ENCODE measurements at regions not wholly inside any gene's neighbourhood (a gene's known extent, or its start where the extent isn't known, plus 50 kb on each side); places are given as distances from the start of the nearest gene placed in this dataset.

DNA sequence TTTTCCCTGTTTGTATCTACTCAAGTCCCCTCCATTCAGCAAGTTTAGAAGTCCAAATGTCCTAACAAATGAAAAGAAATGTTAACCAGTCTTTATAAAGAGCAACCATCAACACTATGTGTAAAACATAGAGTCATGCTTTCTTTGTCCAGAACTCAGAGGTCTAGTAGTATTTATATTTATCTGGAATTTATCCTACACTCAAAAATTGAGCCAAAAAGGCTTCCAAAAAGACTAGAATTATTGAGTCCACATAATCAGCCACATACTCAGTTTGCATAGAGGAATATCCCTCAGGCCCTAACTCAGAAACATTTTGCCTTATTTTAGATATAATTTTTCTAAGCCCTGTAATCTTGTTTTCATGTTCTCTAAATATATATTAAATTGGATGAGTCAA is 455.0 kb downstream of the COL12A1 start:
- no peak overlapping the region for H3K4me3 ChIP-seq (ENCODE audit: control insufficient read depth, low read depth, low read length)
- TF ChIP-seq CTCF (conservative IDR thresholded peaks at IDR 0.05; ENCODE audit: control insufficient read depth, insufficient read depth, low read depth, low read length): no peak
- no peak for DNase-seq (ENCODE audit: low read depth)

- DNase-seq (ENCODE audit: low read depth): no peak
- no peak for TF ChIP-seq CTCF (conservative IDR thresholded peaks at IDR 0.05; ENCODE audit: control insufficient read depth, insufficient read depth, low read depth, low read length)
- H3K4me3 ChIP-seq (ENCODE audit: control insufficient read depth, low read depth, low read length): no peak overlapping the region
These were observed 456.4 kb downstream of the COL12A1 start for GRCh38 chr6:74749211-74750147.

DNA sequence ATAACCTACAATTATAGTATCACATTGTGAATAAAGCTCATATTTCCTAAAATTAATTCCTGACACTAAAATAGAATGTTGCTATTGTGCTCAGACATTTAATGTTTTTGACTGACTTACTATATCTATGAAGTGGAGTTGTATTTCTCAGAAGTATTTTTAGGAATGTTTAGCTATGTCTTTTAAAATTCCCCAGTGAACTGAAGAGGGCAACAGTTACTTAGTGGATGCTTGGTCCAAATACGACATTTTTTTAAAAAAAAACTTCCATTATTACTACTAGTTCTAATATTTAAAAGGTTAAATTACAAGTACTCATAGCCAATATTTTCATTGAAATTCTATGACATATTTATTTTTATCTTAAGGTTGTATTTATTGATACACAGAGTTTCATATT is 460.2 kb downstream of the COL12A1 start:
- no peak for DNase-seq (ENCODE audit: low read depth)
- no peak overlapping the region for H3K4me3 ChIP-seq (ENCODE audit: control insufficient read depth, low read depth, low read length)
- no peak for TF ChIP-seq CTCF (conservative IDR thresholded peaks at IDR 0.05; ENCODE audit: control insufficient read depth, insufficient read depth, low read depth, low read length)

DNA sequence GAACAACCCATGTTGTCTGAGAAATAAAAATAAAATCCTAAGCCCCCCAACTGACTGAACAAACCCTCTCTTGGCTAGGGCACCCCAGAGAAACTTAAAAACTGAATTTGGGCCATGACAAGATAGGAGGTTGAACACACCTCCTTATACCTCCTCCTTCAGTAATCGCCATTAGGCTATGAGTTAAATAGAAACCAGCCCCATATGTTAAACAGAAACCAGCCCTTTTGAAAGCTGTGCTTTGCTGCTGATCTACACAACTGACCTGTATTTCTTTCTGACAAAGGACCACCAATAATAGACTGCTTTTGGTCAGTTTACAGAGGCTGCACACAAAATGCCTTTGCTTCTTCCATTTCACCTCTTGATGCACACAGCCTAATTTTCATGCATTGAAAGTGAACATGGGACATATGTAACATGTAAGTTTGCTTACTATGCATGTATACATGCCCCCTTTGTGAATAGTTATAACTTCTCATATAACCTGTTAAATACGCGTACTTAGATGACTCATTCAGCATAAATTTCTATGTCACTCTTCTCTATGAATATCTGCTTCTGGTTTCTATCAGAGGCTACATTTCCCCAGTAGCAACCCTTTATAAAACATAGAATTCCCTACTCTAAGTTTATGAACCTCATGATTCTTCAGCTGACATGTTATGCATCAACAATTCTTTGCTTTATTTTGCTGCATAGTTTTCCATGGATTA is 462.9 kb downstream of the COL12A1 start:
- TF ChIP-seq CTCF (conservative IDR thresholded peaks at IDR 0.05; ENCODE audit: control insufficient read depth, insufficient read depth, low read depth, low read length): no peak
- no peak for DNase-seq (ENCODE audit: low read depth)
- H3K4me3 ChIP-seq (ENCODE audit: control insufficient read depth, low read depth, low read length): no peak overlapping the region

DNA sequence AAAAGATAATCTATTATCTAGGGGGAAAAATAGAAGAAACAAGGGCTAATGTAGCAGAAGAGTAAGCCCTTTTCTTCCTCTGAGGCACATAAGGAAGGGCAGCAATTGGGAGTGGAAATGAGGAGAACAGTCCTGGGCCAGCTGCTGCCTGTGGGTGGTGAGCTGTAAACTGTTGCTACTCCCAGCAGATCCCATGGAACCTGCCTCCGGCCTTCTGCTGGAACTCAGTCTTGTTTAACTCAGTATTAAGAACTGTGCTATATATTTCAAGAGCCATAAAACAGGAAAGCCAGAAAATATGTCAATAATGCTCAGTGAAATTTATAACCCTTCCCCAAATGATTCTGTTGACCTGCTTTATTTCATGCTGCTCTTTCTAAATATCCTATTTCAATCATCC is 464.2 kb downstream of the COL12A1 start:
- DNase-seq (ENCODE audit: low read depth): no peak
- no peak for TF ChIP-seq CTCF (conservative IDR thresholded peaks at IDR 0.05; ENCODE audit: control insufficient read depth, insufficient read depth, low read depth, low read length)
- no peak overlapping the region for H3K4me3 ChIP-seq (ENCODE audit: control insufficient read depth, low read depth, low read length)

GRCh38 chr6:74735304-74735703 is 470.5 kb downstream of the COL12A1 start:
- no peak for TF ChIP-seq CTCF (conservative IDR thresholded peaks at IDR 0.05; ENCODE audit: control insufficient read depth, insufficient read depth, low read depth, low read length)
- no peak overlapping the region for H3K4me3 ChIP-seq (ENCODE audit: control insufficient read depth, low read depth, low read length)
- peak; percentile 96 for DNase-seq (ENCODE audit: low read depth)

Measured in fibroblast of mammary gland (primary cell).